H9 (cell line): ENCODE measurements at regions not wholly inside any gene's neighbourhood (a gene's known extent, or its start where the extent isn't known, plus 50 kb on each side); places are given as distances from the start of the nearest gene placed in this dataset.

Experiments
- DNase-seq: peaks from one replicate; pipeline ENCODE4 v3.0.0-alpha.2; 2017
- H2AFZ ChIP-seq: one replicate; pipeline ENCODE4 v1.6.1; 2013; ENCODE audit warnings: mild to moderate bottlenecking, low read length, control low read depth, moderate library complexity
- H2AK5ac ChIP-seq: 2 replicates; pipeline ENCODE4 v1.6.1; 2013; ENCODE audit warnings: low read length, control low read depth, mixed read lengths; ENCODE audit not compliant: insufficient read length
- H2BK120ac ChIP-seq: one replicate; pipeline ENCODE4 v1.6.1; 2013; ENCODE audit warnings: low read depth, mild to moderate bottlenecking, low read length, control low read depth, inconsistent platforms; ENCODE audit not compliant: poor library complexity, severe bottlenecking
- H2BK12ac ChIP-seq: 2 replicates; pipeline ENCODE4 v1.6.1; 2013; ENCODE audit warnings: low read length, control low read depth, mixed read lengths, low read depth; ENCODE audit not compliant: insufficient read length
- H2BK15ac ChIP-seq: 2 replicates; pipeline ENCODE4 v1.6.1; 2013; ENCODE audit warnings: low read depth, low read length, control low read depth
- H2BK20ac ChIP-seq: one replicate; pipeline ENCODE4 v1.6.1; 2013; ENCODE audit warnings: low read depth, mild to moderate bottlenecking, low read length, control low read depth, inconsistent platforms; ENCODE audit not compliant: poor library complexity, severe bottlenecking
- H2BK5ac ChIP-seq: 2 replicates; pipeline ENCODE4 v1.6.1; 2013; ENCODE audit warnings: low read length, control low read depth, mixed read lengths; ENCODE audit not compliant: insufficient read length
- H3K14ac ChIP-seq: 2 replicates; pipeline ENCODE4 v1.6.1; 2013; ENCODE audit warnings: low read length, control low read depth; ENCODE audit not compliant: insufficient read depth
- H3K18ac ChIP-seq: 2 replicates; pipeline ENCODE4 v1.6.1; 2013; ENCODE audit warnings: low read depth, mild to moderate bottlenecking, mixed read lengths, low read length, control low read depth; ENCODE audit not compliant: insufficient read length
- H3K23ac ChIP-seq: 2 replicates; pipeline ENCODE4 v1.6.1; 2013; ENCODE audit warnings: low read length, control low read depth, mixed read lengths, low read depth; ENCODE audit not compliant: insufficient read length
- H3K23me2 ChIP-seq: 2 replicates; pipeline ENCODE4 v1.6.1; 2013; ENCODE audit warnings: low read depth, mild to moderate bottlenecking, mixed read lengths, low read length, control low read depth; ENCODE audit not compliant: insufficient read length, poor library complexity, severe bottlenecking
- H3K27ac ChIP-seq: 2 replicates; pipeline ENCODE4 v1.5.1; 2013; ENCODE audit warnings: low read length, control low read depth, mixed read lengths, low read depth; ENCODE audit not compliant: insufficient read length
- H3K27me3 ChIP-seq: 2 replicates; pipeline ENCODE4 v1.6.1; 2013; ENCODE audit warnings: low read length, control low read depth, inconsistent platforms; ENCODE audit not compliant: insufficient read depth
- H3K4ac ChIP-seq: 2 replicates; pipeline ENCODE4 v1.6.1; 2013; ENCODE audit warnings: low read depth, mild to moderate bottlenecking, control low read depth, inconsistent platforms, low read length, moderate library complexity
- H3K4me1 ChIP-seq: 2 replicates; pipeline ENCODE4 v1.6.1; 2013; ENCODE audit warnings: low read length, control low read depth, inconsistent platforms; ENCODE audit not compliant: insufficient read depth
- H3K4me2 ChIP-seq: 2 replicates; pipeline ENCODE4 v1.6.1; 2013; ENCODE audit warnings: low read length, control low read depth, mixed read lengths; ENCODE audit not compliant: insufficient read length, insufficient read depth
- H3K56ac ChIP-seq: 2 replicates; pipeline ENCODE4 v1.6.1; 2013; ENCODE audit warnings: low read depth, mild to moderate bottlenecking, mixed read lengths, low read length, control low read depth; ENCODE audit not compliant: insufficient read length
- H3K79me1 ChIP-seq: 2 replicates; pipeline ENCODE4 v1.6.1; 2013; ENCODE audit warnings: low read depth, mild to moderate bottlenecking, moderate library complexity, low read length, control low read depth, inconsistent platforms; ENCODE audit not compliant: insufficient read depth, poor library complexity, severe bottlenecking
- H3K79me2 ChIP-seq: 2 replicates; pipeline ENCODE4 v1.6.1; 2013; ENCODE audit warnings: low read length, control low read depth, inconsistent platforms; ENCODE audit not compliant: insufficient read depth
- H3K9ac ChIP-seq: 2 replicates; pipeline ENCODE4 v1.6.1; 2013; ENCODE audit warnings: low read length, control low read depth, mixed read lengths; ENCODE audit not compliant: insufficient read length; ENCODE audit errors: extremely low read depth
- H3K9me3 ChIP-seq: one replicate; pipeline ENCODE4 v1.6.1; 2013; ENCODE audit warnings: low read depth, low read length, inconsistent platforms; ENCODE audit not compliant: control insufficient read depth
- H3T11ph ChIP-seq: one replicate; pipeline ENCODE4 v1.6.1; 2013; ENCODE audit warnings: mild to moderate bottlenecking, low read length, control low read depth, inconsistent platforms
- H4K20me1 ChIP-seq: one replicate; pipeline ENCODE4 v1.6.1; 2013; ENCODE audit not compliant: control insufficient read depth, insufficient read length, insufficient read depth
- H4K5ac ChIP-seq: 2 replicates; pipeline ENCODE4 v1.6.1; 2013; ENCODE audit warnings: low read depth, mild to moderate bottlenecking, mixed read lengths, low read length, control low read depth; ENCODE audit not compliant: insufficient read length
- H4K8ac ChIP-seq: replicated peaks from 2 replicates; pipeline ENCODE4 v1.6.1; 2013; ENCODE audit warnings: low read length, control low read depth, mixed read lengths, low read depth; ENCODE audit not compliant: insufficient read length
- H4K91ac ChIP-seq: 2 replicates; pipeline ENCODE4 v1.6.1; 2013; ENCODE audit warnings: low read depth, mild to moderate bottlenecking, moderate library complexity, mixed read lengths, low read length, control low read depth; ENCODE audit not compliant: insufficient read length
- H3K27ac Mint-ChIP-seq, 3 experiments: 2 replicates in 2 of 3; 3 replicates in 1 of 3; pipeline ENCODE4 v1.8.0; 2020 to 2021; ENCODE audit warnings: mixed read lengths in 3 of 3, mild to moderate bottlenecking in 1 of 3, moderate library complexity in 1 of 3
- H3K27me3 Mint-ChIP-seq: 2 replicates; pipeline ENCODE4 v1.8.0; 2021; ENCODE audit warnings: low read depth, mild to moderate bottlenecking, moderate library complexity, mixed read lengths
- H3K36me3 Mint-ChIP-seq, 3 experiments: 2 replicates in 2 of 3; 3 replicates in 1 of 3; pipeline ENCODE4 v1.8.0; 2020 to 2021; ENCODE audit warnings: low read depth in 3 of 3, mixed read lengths in 3 of 3; ENCODE audit not compliant: insufficient read depth in 1 of 3
- H3K4me1 Mint-ChIP-seq, 2 experiments: 2 replicates each; pipeline ENCODE4 v1.8.0; 2020; ENCODE audit warnings: mixed read lengths in 2 of 2
- H3K4me3 Mint-ChIP-seq, 2 experiments: 2 replicates in 1 of 2; 3 replicates in 1 of 2; pipeline ENCODE4 v1.8.0; 2020 to 2021; ENCODE audit warnings: mild to moderate bottlenecking in 2 of 2, mixed read lengths in 2 of 2, moderate library complexity in 1 of 2
- H3K9me3 Mint-ChIP-seq, 2 experiments: 2 replicates in 1 of 2; 3 replicates in 1 of 2; pipeline ENCODE4 v1.8.0; 2020; ENCODE audit warnings: mild to moderate bottlenecking in 2 of 2, mixed read lengths in 2 of 2, moderate library complexity in 1 of 2
- WGBS: extraction: QIAGEN DNeasy Blood & Tissue Kit; methylation state at CpG from one replicate; pipeline ENCODE4 v1.1.7; 2013; ENCODE audit warnings: missing lambda C conversion rate, low lambda C conversion rate, mixed read lengths; ENCODE audit not compliant: insufficient read length; ENCODE audit errors: extremely low coverage; 5-methylcytosine and 5-hydroxymethylcytosine counted together
- TF ChIP-seq, protein P1 (sequence below): fragments of 200-600 bp; sonication (generic); conservative IDR thresholded peaks from 3 replicates; pipeline ENCODE4 v1.8.0; 2021; ENCODE audit warnings: antibody characterized with exemption, mild to moderate bottlenecking

GRCh38 chr2:118197011-118197675, 108.9 kb downstream of the INSIG2 start:
- H2AK5ac ChIP-seq: no peak overlapping the region
- Mint-ChIP-seq H3K27ac (no peak overlapping the region), H3K9me3 (no peaks in the 10 kb centered on the region), H3K4me3 (no peak overlapping the region), H3K27me3 (peaks cover 3% of the 10 kb centered on the region; the same call in 1 of the 2 replicates), H3K36me3 (no peaks in the 10 kb centered on the region), H3K4me1 (no peaks in the 10 kb centered on the region)
- no peaks in the 10 kb centered on the region for H3K79me1 ChIP-seq
- H3K27me3 ChIP-seq: no peaks in the 10 kb centered on the region
- H4K20me1 ChIP-seq: no peaks in the 10 kb centered on the region
- H3K9me3 ChIP-seq: no peaks in the 10 kb centered on the region
- no peak overlapping the region for H3K27ac ChIP-seq
- no peak overlapping the region for H3K23ac ChIP-seq
- no peak overlapping the region for H2BK20ac ChIP-seq
- H2AFZ ChIP-seq: peak overlapping the region; percentile 91
- no peaks in the 10 kb centered on the region for H3K23me2 ChIP-seq
- H4K8ac ChIP-seq: no peak overlapping the region
- DNase-seq: peak; percentile 42
- no peak overlapping the region for H3K9ac ChIP-seq
- no peak overlapping the region for H3T11ph ChIP-seq
- H3K4me1 ChIP-seq: no peaks in the 10 kb centered on the region
- no peak overlapping the region for H3K18ac ChIP-seq
- H3K79me2 ChIP-seq: no peaks in the 10 kb centered on the region
- no peak overlapping the region for H2BK12ac ChIP-seq
- H3K14ac ChIP-seq: no peak overlapping the region
- TF ChIP-seq, protein P1, sequence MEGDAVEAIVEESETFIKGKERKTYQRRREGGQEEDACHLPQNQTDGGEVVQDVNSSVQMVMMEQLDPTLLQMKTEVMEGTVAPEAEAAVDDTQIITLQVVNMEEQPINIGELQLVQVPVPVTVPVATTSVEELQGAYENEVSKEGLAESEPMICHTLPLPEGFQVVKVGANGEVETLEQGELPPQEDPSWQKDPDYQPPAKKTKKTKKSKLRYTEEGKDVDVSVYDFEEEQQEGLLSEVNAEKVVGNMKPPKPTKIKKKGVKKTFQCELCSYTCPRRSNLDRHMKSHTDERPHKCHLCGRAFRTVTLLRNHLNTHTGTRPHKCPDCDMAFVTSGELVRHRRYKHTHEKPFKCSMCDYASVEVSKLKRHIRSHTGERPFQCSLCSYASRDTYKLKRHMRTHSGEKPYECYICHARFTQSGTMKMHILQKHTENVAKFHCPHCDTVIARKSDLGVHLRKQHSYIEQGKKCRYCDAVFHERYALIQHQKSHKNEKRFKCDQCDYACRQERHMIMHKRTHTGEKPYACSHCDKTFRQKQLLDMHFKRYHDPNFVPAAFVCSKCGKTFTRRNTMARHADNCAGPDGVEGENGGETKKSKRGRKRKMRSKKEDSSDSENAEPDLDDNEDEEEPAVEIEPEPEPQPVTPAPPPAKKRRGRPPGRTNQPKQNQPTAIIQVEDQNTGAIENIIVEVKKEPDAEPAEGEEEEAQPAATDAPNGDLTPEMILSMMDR: no peak
- no peak overlapping the region for H4K5ac ChIP-seq
- H2BK120ac ChIP-seq: no peak overlapping the region
- H3K4ac ChIP-seq: no peak overlapping the region
- no peak overlapping the region for H2BK5ac ChIP-seq
- no peak overlapping the region for H2BK15ac ChIP-seq
- no peak overlapping the region for H3K4me2 ChIP-seq
- no peak overlapping the region for H3K56ac ChIP-seq
- H4K91ac ChIP-seq: no peak overlapping the region
- WGBS: no CpG with 5 or more reads among the region's 2 CpGs
